IPS DF 4.7 (cell line): ENCODE measurements at regions not wholly inside any gene's neighbourhood (a gene's known extent, or its start where the extent isn't known, plus 50 kb on each side); places are given as distances from the start of the nearest gene placed in this dataset.
"Not testable (repeated sequence)": the region's sequence is repeated elsewhere in the genome, so short reads cannot be mapped to it uniquely, and the experiment has no call there.

ENCODE experiments used
- DNase-seq: peaks from one replicate; pipeline ENCODE4 v3.0.0-alpha.2; 2013; ENCODE audit warnings: low spot score; ENCODE audit errors: extremely low read depth

- no peak for DNase-seq
Measured at GRCh38 chr12:42923156-42923555, 333.6 kb upstream of the PRICKLE1 start.

- no peak for DNase-seq
Measured at GRCh38 chr12:42922505-42922850, 332.9 kb upstream of the PRICKLE1 start.

GRCh38 chr12:42921741-42922504 is 332.4 kb upstream of the PRICKLE1 start:
- DNase-seq = no peak

GRCh38 chr12:42919691-42920090 is 330.1 kb upstream of the PRICKLE1 start:
- no peak for DNase-seq

GRCh38 chr12:42918443-42918842 is 328.9 kb upstream of the PRICKLE1 start:
- DNase-seq = no peak

GRCh38 chr12:42916143-42916542 is 326.6 kb upstream of the PRICKLE1 start:
- DNase-seq = no peak

GRCh38 chr12:42915426-42915825 is 325.9 kb upstream of the PRICKLE1 start:
- DNase-seq = no peak

GRCh38 chr12:42912367-42912766 is 322.8 kb upstream of the PRICKLE1 start:
- no peak for DNase-seq

- DNase-seq = no peak
Measured at GRCh38 chr12:42910656-42911055, 321.1 kb upstream of the PRICKLE1 start.

GRCh38 chr12:42908712-42909111 is 319.2 kb upstream of the PRICKLE1 start:
- no peak for DNase-seq

GRCh38 chr12:42906801-42907200 is 317.3 kb upstream of the PRICKLE1 start:
- not testable (repeated sequence) for DNase-seq

- no peak for DNase-seq
Measured at GRCh38 chr12:42905419-42905705, 315.8 kb upstream of the PRICKLE1 start.

GRCh38 chr12:42904683-42905418 is 315.3 kb upstream of the PRICKLE1 start:
- DNase-seq = no peak

GRCh38 chr12:42903736-42904135 is 314.2 kb upstream of the PRICKLE1 start:
- DNase-seq = no peak

- DNase-seq = no peak
Measured at GRCh38 chr12:42902001-42902400, 312.5 kb upstream of the PRICKLE1 start.

GRCh38 chr12:42893803-42894202 is 304.3 kb upstream of the PRICKLE1 start:
- no peak for DNase-seq

GRCh38 chr12:42892702-42893551 is 303.4 kb upstream of the PRICKLE1 start:
- DNase-seq = no peak

GRCh38 chr12:42887657-42888056 is 298.1 kb upstream of the PRICKLE1 start:
- DNase-seq = no peak

GRCh38 chr12:42886160-42886559 is 296.6 kb upstream of the PRICKLE1 start:
- no peak for DNase-seq

GRCh38 chr12:42885677-42886076 is 296.1 kb upstream of the PRICKLE1 start:
- DNase-seq = no peak

- DNase-seq = no peak
Measured at GRCh38 chr12:42884116-42884515, 294.6 kb upstream of the PRICKLE1 start.

GRCh38 chr12:42873401-42873800 is 283.9 kb upstream of the PRICKLE1 start:
- no peak for DNase-seq
